T-helper 2 cell (primary cell): ENCODE measurements at regions not wholly inside any gene's neighbourhood (a gene's known extent, or its start where the extent isn't known, plus 50 kb on each side); places are given as distances from the start of the nearest gene placed in this dataset.
"Not testable (repeated sequence)": the region's sequence is repeated elsewhere in the genome, so short reads cannot be mapped to it uniquely, and the experiment has no call there.

Source experiments
- DNase-seq, 5 experiments: peaks; one replicate each; pipeline versions ENCODE4 v3.0.0 to v3.0.0-alpha.2; 2012 to 2022

DNA sequence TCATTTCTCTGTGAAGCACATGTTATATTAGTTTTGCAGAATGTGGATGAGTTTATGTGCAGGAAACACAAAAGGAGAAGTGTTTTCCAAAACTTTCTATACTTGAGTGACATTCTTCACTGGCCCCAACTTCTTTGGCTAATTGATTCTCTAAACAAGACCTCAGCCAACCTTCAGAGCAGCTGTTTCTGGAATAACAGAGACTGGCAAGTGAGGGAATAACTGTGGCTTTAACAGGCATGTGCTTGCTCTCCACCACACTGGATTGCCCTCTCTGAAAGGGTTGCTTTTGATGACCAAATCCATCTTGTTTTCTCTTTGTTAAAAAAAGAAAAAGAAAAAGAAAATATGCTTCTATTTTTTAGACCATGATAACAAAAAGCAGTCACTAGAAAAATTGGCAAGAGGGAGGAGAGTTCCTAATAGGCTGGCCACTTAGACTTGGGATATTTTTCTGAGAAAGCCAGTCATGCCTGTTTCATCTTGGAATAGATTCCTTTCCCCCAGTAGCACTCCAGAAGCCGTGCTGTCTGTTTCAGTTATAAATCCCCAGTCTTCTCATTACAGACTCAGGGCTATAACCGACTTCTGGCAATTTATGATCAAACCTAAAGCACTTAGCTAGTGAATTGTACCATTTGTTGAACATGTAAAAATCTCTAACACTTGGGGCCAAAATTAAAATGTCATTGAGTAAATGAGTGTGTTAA is 295.0 kb upstream of the NR3C2 start:
- no peak for DNase-seq

DNA sequence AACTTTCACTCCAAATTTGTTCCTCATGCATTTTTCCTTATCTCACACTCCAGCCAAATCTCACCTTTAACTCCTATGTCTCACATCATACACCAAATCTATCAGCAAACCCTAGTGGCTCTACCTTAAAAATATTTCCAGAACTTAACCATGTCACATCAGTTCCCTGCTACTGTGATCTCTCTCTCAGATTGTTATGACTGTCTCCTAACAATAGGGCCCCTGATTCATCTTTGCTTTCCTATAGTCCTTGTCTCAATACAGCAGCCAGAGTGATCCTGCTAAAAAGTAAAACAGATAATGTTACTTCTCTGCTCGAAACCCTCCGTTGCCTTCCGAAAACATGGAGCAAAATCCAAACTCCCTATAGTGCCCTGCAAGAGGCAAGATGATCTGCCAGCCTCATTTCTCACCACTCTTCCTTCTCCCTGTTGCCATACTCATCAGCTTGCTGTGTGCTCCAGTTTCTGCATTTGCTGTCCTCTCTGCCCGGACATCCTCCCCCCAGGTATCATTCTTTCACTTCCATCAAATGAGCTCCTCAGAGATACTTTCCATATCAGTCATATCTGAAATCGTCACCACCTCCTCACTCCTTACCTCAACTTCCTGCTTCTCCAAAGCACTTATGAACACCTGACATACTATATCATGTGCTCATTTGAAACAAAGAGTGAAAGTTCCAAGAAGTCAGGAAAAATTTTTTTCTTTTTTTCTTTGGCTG is 293.4 kb upstream of the NR3C2 start:
- DNase-seq = peak in 1 of 5 experiments; percentile 47

DNA sequence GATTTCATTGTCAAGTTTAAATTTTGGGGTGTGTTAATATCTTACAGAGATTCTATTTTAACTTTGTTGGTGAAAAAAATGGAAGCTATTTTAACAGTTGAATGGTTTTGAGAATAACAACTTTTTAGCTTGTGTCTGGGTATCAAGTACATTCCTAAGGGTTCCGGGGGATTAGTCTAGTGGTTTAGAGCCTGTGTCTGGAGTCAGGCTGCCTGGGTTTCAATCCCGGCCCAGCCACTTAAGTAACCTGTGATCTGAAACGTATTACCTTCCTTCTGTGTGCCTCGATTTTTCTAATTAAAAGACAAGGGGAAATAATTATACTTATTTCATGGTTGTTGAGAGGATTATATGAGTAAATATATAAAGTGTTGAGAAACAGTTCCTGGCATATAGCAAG is 288.6 kb upstream of the NR3C2 start:
- DNase-seq = no peak

DNA sequence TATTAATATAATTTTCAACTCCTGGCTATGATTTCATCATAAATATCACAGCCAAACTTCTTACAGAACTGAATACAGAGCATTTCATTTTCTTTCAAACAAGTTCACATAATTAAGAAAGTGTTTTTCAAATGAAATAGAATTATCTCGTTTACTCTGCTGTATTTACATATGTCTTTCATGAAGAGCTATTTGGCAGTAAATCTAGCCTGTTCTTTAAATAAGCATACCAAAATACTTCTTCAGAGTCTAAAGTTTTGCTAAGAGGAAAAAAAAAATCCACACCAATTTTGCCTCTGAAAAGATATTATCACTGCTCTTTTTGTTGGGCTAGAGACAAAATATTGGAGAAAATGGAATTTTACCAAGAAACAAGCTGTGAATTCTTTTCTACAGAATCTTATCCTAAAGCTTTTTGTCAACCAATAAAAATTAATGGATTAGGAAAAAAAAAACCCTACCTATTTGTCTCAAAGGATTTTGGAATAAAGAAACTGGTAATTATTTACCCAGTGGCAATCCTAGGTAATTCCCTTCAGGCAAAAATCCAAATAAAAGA is 287.9 kb upstream of the NR3C2 start:
- DNase-seq = no peak

DNA sequence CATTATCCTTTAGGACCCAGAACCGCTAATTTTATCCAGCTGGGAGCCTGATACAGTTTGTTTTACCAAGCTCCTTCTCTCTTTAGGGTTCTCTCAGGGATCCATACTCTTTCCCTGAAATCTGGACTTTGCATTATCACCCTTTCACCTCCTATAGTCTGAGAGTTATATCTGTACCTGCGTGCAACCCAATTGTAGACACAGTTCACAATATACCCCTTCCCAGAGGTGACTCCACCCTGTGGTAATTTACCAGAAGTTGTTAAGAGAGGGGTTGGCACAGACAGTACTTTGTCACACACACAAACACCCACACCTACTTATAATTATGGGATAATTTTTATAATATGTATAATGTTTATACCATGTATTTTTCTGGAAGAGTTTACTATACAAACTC is 275.8 kb upstream of the NR3C2 start:
- no peak for DNase-seq

DNA sequence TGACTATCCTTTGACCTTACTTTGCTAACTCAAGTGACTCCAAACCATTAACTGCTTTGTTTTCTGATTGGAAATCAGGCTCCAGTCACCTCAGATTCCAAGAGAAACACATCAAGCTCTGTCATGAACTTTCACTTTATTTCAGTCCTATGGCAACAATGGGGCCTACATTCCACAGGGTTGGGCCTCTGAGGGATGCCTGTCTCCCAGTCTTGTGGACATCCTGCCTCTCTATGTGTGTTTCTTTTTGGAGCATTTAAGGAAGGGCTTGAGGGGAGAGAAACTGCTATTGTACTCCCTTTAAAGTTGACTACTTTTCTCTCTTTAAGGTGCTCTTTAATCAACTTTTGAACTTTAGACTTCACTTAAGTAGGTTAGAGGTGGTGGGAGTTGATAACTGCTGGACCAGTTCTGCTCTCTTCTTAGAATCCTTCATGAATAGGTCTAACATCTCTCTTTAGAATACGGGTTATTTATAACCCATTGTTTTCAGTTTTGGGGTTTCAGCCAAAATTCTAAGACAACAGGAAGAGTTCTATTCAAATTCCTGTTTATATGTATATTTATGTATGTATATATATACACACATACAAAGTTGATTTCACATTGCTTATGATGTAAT is 274.3 kb upstream of the NR3C2 start:
- no peak for DNase-seq

DNA sequence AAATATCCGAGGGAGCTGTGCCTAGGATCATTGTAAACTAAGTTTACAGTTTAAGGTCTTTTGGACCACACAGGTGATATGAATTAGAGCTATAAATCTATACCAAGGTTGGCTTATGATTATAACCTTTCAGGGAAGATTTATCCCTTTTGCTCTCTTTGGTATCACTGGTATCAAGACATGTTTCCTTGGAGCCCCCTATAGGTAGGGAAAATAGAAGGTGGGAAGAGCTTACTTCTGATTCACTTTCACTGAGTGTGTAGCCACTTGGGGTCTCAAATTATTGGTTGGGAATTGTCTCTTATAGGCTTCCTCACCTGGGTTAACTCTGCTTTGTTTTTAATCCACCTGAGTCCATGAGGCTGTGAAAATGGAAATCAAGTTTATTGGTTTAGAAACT is 262.1 kb upstream of the NR3C2 start:
- DNase-seq = no peak

DNA sequence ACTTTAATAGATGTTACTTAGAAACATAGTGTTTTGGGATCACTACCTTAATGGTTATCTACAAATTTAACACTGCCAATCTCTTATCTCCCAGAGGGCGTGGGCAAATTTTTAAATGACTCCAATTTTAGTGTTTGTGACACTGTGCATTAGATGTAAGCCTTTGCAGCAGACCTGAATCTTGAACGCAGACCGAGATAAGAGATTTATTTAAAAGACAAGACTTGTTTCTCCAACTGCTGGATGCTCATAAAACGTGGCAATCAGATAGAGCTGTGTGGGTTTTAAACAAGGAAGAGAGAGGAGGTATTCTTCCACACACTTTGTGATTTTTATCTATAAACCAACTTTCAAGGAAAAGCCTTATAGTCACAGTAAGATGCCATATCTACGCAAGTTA is 252.5 kb upstream of the NR3C2 start:
- no peak for DNase-seq

DNA sequence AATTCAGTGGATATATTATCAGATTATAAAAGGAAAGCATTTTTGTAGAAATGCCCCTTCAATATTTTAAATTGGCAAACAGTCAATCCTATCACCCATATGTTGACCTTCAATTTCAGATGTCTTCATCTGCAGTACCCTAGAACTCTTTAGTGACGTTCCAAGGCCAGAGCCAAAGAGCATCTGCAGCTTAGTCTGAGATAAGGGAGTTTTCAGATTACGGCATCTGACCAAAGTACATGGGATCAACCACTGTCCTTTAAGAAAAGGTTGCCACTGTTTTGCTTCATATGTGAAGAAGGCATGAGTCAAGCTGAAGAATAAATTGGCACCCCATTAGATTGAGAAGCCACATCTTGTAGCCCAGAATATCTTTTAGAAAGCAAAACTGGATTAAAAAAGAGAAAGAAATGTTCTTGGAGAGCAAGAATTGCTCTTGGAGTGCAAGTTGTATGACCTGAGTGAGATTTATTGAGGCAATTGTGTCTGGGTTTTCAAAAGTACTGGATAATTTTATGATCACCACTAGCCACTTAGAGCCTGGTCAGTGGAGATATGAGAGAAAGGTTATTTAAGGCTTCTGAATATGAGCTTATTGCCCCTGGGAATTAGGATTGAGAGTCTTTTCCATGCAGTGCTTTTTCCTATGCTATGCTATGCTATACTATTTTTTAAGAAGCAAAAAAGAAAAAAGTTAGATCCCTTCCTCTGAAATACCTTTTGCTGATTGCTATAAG is 251.9 kb upstream of the NR3C2 start:
- DNase-seq = no peak

DNA sequence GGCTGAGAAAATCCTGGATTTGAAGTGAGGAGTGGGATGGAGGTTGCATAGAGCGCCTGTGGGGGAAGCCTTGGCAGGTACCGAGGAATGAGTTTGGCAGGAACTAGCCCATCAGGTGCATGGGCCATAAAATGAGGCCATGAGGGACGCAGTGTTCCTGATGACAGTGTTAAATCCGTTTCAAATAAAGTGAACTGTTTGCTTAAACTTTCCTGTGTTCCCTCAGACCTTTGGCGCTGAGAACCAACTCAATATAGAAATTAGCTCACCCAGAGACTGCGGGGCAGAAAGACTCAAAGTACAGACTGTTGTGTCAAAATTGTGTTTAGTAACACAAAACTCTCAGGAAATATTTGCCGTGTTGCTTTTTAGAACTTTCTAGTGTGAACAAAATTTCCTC is 250.0 kb upstream of the NR3C2 start:
- DNase-seq = no peak

DNA sequence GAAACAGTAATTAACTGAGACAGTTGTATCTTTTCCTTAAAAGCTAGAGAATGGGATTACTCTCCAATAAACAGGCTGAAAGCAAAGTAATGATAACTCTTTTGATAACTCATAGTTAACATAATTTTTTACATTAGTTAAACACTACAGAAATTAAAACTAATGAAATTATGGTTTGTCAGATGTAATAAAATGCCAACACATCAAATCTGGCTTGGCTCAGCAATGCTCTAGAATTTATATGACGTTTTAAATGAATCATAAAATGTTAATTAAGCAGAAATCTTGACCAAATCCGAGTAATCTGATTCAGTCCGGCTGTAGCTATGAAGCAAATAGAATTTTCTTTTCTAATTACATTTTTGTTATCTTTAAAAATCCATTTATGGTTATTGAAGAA is 244.2 kb upstream of the NR3C2 start:
- no peak for DNase-seq

DNA sequence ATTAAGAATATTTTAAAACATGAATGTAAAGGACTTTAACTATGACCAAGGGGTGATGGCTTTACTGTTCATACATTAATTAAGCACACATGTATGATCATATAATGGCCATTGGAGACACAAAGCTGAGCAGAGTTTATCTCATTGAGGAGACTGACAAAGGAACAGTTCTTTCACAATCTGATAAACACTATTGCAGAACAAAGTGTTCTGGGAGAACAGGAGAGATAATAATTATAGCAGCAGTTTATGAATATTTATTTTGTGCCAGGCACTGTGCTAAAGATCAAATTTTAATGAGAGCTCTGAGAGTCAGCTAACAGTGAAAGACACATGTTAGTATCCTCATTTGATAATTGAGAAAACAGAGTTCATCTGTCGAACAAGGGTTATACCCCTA is 242.4 kb upstream of the NR3C2 start:
- DNase-seq = no peak

DNA sequence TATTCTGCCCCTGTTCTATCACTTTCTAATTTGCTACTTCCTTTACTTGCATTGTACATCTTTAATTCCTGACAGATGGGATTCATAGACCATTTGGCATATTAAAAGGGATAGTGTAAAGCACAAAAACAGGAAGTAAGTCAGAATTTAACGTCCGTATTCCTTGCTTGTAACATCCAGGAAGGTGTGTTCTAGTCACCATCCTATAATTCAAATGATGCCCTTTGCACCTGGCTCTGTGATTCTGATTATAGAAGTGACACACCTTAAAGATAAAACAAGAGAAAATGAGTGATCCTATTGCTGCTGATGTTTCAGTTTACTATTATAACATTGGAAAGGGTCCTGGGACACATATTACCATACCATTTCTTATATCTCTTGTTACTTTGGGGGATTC is 238.7 kb upstream of the NR3C2 start:
- DNase-seq = no peak

DNA sequence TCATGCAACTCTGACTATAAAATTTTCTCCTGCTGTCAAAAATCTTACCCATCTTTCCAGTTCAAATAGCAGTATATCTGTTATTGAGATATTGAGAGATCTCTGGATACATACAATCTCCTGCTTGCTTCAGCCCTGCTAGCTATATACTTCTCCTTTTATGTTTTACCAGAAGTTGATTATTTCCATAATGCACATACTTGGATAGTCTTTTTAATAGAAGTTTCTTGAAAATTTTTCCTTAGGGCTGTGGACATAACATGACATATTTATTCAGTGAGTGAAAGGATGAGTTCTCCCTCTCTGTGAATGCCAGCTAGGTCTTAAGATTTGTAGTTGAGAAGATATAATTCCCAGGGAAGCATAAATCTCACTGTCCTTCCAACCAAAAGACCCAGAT is 234.1 kb upstream of the NR3C2 start:
- DNase-seq = no peak

DNA sequence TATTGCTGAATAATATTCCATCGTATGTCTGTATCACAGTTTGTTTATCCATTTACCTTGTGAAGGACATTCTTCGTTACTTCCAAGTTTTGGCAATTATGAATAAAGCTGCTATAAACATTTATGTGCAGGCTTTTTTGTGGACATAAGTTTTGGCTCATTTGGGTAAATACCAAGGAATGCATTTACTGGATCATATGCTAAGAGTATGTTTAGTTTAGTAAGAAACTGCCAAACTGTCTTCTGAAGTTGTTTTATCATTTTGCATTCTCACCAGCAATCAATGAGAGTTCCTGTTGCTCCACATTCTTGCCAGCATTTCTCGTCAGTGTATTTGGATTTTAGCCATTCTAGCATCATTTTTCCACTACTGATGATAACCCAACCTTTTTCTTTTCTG is 232.7 kb upstream of the NR3C2 start:
- no peak for DNase-seq

DNA sequence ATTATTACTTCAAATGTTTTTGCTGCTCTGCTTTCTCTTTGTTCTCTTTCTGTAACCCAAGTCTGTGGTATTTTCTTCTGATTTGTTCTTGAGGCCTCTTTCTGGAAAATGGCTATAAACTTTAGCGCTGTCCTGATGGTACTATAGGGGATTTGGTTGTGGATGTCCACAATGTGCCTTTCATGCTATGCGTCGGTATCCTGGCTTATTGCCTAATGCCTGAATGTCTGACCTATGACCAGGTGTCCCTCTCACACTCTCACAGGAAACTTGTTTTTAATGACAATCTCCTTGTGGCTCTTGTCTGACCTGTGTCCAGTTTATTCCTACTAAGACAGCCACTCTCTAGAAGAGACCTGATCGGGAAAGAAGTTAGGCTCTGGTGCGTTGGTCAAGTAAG is 222.4 kb upstream of the NR3C2 start:
- DNase-seq = no peak

DNA sequence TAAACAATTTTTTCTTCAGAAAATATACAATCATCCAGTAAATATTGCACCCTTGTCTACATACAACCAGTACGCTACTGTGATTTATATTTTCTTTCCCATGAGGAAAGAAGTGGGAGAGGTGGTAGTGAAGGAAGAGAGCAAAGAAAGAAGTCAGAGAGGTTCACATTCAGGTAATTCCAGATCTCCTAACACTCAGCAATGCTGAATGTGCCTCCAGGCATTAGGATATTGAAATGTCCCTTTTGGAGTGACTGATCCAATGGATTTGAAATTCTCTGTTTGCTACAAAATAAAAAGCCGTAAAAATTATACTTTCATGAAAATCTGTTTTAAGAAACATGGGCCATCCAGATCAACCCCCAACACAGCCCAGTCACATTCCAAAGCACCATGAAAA is 211.9 kb upstream of the NR3C2 start:
- no peak for DNase-seq

DNA sequence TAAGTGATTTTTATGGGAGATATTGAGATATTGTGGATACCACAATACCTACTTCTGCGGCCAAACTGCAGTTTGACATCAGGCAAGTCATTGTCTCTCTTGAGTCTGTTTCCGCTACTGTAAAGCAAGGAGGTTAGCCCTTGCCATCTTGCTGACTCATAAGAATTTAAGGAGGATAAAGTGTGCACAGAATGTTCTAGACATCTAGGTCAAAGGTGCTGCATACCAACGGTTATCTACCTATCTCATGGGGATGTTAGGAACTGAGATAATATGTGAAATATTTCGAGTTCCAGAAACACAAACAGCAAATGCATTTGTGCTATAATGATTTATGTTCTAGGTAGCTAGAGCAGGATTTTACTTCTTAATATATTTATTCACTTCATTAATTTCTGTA is 211.5 kb upstream of the NR3C2 start:
- no peak for DNase-seq

DNA sequence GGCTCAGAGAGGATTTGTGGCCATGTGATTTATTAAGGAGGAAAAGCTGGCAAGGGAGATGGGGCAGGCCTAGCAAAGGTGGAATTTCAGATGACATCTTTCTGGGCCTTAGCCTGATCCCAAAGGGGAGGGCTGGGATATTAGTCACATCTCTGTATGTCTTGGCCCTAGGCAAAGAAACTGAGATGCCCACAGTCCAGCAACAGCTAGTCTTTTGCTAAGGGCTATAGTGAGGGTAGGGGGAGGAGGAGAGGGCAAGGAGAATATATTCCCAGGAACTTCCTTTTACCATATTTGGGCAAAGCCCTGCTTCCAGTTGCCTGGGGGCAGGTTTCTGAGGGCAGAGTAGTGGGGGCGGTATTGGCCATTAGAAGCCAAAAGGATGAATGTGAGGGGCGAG is 209.8 kb upstream of the NR3C2 start:
- no peak for DNase-seq

DNA sequence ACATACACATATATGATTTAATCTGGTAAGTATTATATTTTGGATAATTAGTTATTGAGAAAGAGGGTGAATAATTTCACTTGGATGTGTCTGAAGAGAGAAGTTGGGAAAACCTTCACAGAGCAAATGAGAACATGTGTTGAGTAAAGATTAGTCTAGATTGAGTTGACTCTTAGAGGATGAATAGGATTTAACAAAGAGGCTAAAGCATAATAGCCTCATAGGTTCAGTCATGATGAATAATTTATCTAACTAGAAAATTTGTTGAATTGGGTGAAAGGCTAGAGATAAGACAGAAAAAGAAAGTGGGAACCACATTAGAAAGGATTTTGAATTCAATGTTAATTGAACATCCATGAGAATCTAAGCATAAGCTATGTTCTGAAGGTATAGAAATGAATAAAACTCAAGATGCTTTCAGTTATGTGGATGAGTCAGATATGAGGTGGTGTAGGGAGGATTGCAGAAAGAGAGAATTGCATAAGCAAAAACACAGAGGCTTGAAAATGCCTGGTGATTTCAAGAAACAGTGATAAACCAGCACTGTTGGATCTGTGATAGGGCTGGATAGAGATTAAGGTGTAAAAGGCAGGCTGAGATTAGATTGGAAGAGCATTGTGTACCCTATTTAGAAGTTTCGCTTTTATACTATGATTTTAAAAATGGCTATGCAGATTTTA is 207.6 kb upstream of the NR3C2 start:
- DNase-seq = peak in 1 of 5 experiments; percentile 0

DNA sequence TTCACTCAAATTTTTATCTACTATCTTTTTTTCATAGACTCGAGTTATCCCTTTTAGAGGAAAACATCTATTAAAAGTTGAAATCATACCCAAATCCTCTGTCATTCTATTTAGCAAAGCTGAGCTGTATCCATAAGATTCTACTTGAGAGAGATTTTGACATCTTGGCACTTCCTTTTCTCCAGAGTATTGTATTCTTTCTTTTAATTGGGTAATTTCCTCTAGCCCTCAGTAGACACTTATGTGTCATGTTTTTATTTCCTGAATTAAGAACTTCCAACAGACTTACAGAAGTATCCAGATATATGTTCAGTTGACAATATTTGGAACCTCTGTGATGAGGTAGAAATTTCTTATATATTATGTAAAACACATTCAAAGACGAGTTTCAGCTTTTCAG is 201.6 kb upstream of the NR3C2 start:
- no peak for DNase-seq

DNA sequence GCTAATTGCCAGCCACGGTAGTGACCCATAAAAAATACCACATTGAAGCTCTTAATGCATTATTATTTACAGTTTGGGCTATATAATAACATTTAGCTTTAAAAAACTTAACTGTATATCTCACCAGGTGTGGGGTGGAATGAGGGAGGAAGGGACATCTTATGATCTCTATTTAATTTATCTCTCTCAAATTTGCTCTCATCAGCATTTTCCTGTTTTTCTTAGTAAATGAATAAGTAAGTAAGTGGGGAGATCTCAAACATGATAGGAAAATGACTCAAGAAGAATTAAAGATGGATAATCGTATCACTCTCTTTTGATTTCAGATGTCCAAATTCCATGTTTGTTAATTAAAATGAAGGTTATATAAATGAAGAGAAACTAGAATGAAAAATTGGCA is 200.7 kb upstream of the NR3C2 start:
- no peak for DNase-seq

DNA sequence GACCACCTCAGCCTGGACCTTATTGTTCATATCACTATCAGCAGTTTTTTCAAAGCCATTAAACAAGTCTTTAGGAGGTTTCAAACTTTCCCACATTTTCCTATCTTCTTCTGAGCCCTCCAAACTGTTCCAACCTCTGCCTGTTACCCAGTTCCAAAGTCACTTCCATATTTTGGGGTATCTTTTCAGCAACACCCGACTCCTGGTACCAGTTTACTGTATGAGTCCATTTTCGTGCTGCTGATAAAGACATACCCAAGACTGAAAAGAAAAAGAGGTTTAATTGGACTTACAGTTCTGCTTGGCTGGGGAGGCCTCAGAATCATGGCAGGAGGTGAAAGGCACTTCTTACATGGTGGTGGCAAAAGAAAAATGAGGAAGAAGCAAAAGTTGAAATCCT is 195.9 kb upstream of the NR3C2 start:
- not testable (repeated sequence) for DNase-seq
